DND-41 (cell line): ENCODE measurements at regions not wholly inside any gene's neighbourhood (a gene's known extent, or its start where the extent isn't known, plus 50 kb on each side); places are given as distances from the start of the nearest gene placed in this dataset.
A peak's percentile ranks its signal among the peaks of the same experiment; 100 is the strongest.

Source experiments
- ATAC-seq: fragments of 200-7000 bp; cut with Tn5 transposase; 3 replicates; pipeline ENCODE4 v1.9.1; 2021; ENCODE audit warnings: low read depth; ENCODE audit not compliant: insufficient read depth
- DNase-seq: peaks from one replicate; pipeline ENCODE4 v3.0.0-alpha.2; 2020
- H2AFZ ChIP-seq: 2 replicates; pipeline ENCODE4 v1.6.0; 2012; ENCODE audit warnings: low read depth, low read length
- H3K27ac ChIP-seq: 2 replicates; pipeline ENCODE4 v1.5.1; 2012; ENCODE audit warnings: low read length, inconsistent platforms
- H3K27me3 ChIP-seq: fragments of 200-600 bp; sonication (generic); 2 replicates; pipeline ENCODE4 v1.6.0; 2012; ENCODE audit warnings: low read length, mild to moderate bottlenecking, inconsistent platforms; ENCODE audit not compliant: insufficient read depth, poor library complexity
- H3K36me3 ChIP-seq: 2 replicates; pipeline ENCODE4 v1.5.1; 2012; ENCODE audit warnings: low read length, inconsistent platforms; ENCODE audit not compliant: insufficient read depth
- H3K4me1 ChIP-seq: 2 replicates; pipeline ENCODE4 v1.5.1; 2012; ENCODE audit warnings: mild to moderate bottlenecking, low read length; ENCODE audit not compliant: insufficient read depth
- H3K4me2 ChIP-seq: 2 replicates; pipeline ENCODE4 v1.6.0; 2012; ENCODE audit warnings: mild to moderate bottlenecking, moderate library complexity, low read length, inconsistent platforms; ENCODE audit not compliant: insufficient read depth
- H3K4me3 ChIP-seq, 2 experiments: fragments of 200-600 bp in 1 of 2; shearing (Covaris generic) in 1 of 2; 2 replicates each; pipeline ENCODE4 v1.5.1; 2012 to 2016; ENCODE audit warnings: inconsistent platforms in 2 of 2, low read length in 2 of 2, mild to moderate bottlenecking in 2 of 2, low read depth in 1 of 2, moderate library complexity in 1 of 2
- H3K79me2 ChIP-seq: 2 replicates; pipeline ENCODE4 v1.6.0; 2012; ENCODE audit warnings: low read length, inconsistent platforms; ENCODE audit not compliant: insufficient read depth
- H3K9ac ChIP-seq: 2 replicates; pipeline ENCODE4 v1.6.0; 2012; ENCODE audit warnings: low read depth, mild to moderate bottlenecking, inconsistent platforms, low read length, moderate library complexity
- H3K9me3 ChIP-seq: 2 replicates; pipeline ENCODE4 v1.5.1; 2012; ENCODE audit warnings: low read length, moderate library complexity, mild to moderate bottlenecking, inconsistent platforms; ENCODE audit not compliant: insufficient read depth, severe bottlenecking
- H4K20me1 ChIP-seq: 2 replicates; pipeline ENCODE4 v1.6.0; 2012; ENCODE audit warnings: low read length; ENCODE audit not compliant: insufficient read depth
- CTCF ChIP-seq: IDR thresholded peaks from 2 replicates; pipeline ENCODE4 v1.5.1; 2012; ENCODE audit warnings: borderline replicate concordance, low read length, moderate library complexity, mild to moderate bottlenecking; ENCODE audit not compliant: poor library complexity, severe bottlenecking; ENCODE audit errors: extremely low read depth
- EZH2 ChIP-seq: IDR thresholded peaks from 3 replicates; pipeline ENCODE4 v1.6.1; 2012; ENCODE audit warnings: borderline replicate concordance, low read depth, mild to moderate bottlenecking, moderate library complexity, low read length, inconsistent platforms; ENCODE audit not compliant: severe bottlenecking

- Histone ChIP-seq H4K20me1 (no peaks in the 10 kb centered on the region), H3K36me3 (no peaks in the 10 kb centered on the region), H3K4me3 (no peak overlapping the region), H3K27ac (no peak overlapping the region), H2AFZ (no peak overlapping the region), H3K9ac (no peak overlapping the region), H3K79me2 (no peaks in the 10 kb centered on the region), H3K27me3 (no peaks in the 10 kb centered on the region), H3K4me2 (no peak overlapping the region), H3K4me1 (peaks cover 3% of the 10 kb centered on the region; the same call in 1 of the 2 replicates), H3K9me3 (no peaks in the 10 kb centered on the region)
- TF ChIP-seq CTCF (no peak), EZH2 (no peak)
- ATAC-seq = peak; percentile 81
- peak; percentile 24 for DNase-seq
Measured at GRCh38 chr12:66066137-66066928, 64.2 kb downstream of the LLPH start.

- ATAC-seq (no peak), DNase-seq (no peak)
- no peaks in the 10 kb centered on the region for H3K79me2 ChIP-seq
- H3K27me3 ChIP-seq = no peaks in the 10 kb centered on the region
- H3K27ac ChIP-seq = no peak overlapping the region
- no peak overlapping the region for H3K9ac ChIP-seq
- H3K36me3 ChIP-seq = no peaks in the 10 kb centered on the region
- TF ChIP-seq CTCF = no peak
- TF ChIP-seq EZH2 = no peak
- H3K4me2 ChIP-seq = no peak overlapping the region
- H2AFZ ChIP-seq = no peak overlapping the region
- no peaks in the 10 kb centered on the region for H4K20me1 ChIP-seq
- no peak overlapping the region for H3K4me3 ChIP-seq
- peaks cover 3% of the 10 kb centered on the region; the same call in 1 of the 2 replicates for H3K4me1 ChIP-seq
- H3K9me3 ChIP-seq = no peaks in the 10 kb centered on the region
Measured at GRCh38 chr12:66065641-66066136, 64.9 kb downstream of the LLPH start.

GRCh38 chr12:66065150-66065549 lies 65.4 kb downstream of the LLPH start:
- no peak overlapping the region for H3K4me2 ChIP-seq
- TF ChIP-seq CTCF (no peak), EZH2 (no peak)
- no peaks in the 10 kb centered on the region for H3K79me2 ChIP-seq
- ATAC-seq = no peak
- no peak for DNase-seq
- H3K4me1 ChIP-seq = peaks cover 3% of the 10 kb centered on the region; the same call in 1 of the 2 replicates
- no peaks in the 10 kb centered on the region for H4K20me1 ChIP-seq
- no peak overlapping the region for H3K4me3 ChIP-seq
- H3K9ac ChIP-seq = no peak overlapping the region
- no peak overlapping the region for H3K27ac ChIP-seq
- no peaks in the 10 kb centered on the region for H3K27me3 ChIP-seq
- H3K36me3 ChIP-seq = no peaks in the 10 kb centered on the region
- no peak overlapping the region for H2AFZ ChIP-seq
- no peaks in the 10 kb centered on the region for H3K9me3 ChIP-seq
